ENCODE measurements at regions not wholly inside any gene's neighbourhood (a gene's known extent, or its start where the extent isn't known, plus 50 kb on each side); places are given as distances from the start of the nearest gene placed in this dataset.

DNA sequence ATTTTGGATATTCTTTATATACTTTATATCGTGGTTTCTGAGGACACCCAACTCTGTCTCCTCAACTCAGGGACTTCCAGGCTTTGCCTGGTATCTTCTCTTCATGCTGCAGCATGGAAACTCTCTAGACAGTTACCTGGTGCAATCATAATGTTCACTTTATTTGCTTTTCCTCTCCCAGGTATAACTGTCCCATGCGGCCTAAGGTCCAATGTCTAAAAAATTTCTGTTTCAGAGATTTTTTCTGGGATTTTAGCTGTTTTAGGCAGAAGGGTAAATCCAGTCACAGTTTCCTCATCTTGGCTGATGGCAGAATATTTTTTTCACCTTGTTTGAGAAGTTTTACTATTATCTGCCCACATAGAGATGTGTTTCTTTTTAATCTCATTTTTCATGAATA is 139.9 kb upstream of the KCNMB2 start:
- DNase-seq: no peak

DNA sequence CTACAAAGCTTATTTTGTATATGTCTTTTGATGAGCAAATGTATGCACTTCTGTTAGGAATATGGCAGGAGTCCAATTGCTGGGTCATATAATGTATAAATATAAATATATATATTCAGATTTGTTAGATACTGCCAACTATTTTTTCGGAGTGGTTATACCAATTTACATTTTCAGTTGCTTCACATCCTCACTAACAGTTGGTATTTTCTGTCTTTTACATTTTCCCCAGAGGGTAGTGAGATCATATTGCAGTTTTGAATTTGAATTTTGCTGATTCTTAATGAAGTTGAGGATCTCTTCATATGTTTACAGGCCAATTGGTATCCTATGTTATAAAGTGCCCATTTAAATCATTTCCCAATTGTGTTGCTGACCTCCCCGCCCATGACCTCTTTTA is 139.0 kb upstream of the KCNMB2 start:
- DNase-seq: no peak

DNA sequence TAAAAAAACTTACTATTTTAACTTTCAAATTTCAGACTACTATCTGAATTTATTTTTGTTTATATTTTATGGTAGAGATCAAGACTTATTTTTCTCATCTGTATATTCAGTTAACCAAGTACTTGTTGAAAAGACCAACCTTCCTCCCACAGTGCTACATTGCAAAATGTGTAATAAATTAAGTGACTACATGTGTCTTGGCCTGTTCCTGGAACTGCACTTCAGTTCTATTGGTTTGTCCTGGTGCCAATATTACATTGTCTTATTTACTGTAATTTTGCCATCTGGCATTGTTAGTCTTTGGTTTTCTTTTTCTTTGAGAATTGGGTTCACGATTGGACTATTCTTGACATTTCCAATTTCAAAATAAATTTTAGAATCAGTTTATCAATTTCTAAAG is 138.4 kb upstream of the KCNMB2 start:
- DNase-seq: no peak

DNA sequence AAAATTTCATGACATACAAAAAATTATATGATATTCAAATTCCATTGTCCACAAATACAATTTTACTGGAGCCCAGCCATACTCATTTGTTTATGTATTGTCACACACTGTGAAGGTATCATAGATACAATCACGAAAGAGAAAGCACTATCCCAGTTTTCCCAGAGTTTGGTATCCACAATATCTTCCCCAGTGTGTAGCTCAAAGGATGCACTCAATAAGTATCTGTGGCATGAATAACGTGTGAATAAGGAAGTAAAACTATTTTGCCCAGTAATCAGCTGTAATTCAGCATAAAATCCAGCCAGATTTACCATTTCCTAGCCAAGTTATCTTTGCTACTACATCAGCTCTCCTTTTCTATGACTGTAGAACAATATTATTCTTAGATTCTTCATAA is 131.3 kb upstream of the KCNMB2 start:
- no peak for DNase-seq

DNA sequence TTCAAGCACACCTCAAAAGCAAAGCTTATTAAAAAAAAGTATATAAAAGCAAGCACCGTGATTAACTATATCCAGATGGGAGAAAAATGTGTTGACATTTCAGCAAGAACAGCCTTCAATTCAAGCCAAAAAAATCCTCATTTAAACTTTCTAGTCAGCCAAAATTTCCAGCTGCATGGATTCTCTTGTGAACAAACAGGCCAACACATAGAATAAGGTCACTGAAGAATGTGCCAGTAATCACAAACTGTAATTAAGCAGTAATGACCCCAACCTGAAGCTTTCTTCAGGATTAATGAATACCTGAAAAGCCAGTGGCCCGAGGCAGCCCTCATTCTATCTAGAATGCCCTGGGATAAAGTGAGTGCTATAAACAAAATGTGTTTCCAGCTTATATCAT is 130.7 kb upstream of the KCNMB2 start:
- no peak for DNase-seq

DNA sequence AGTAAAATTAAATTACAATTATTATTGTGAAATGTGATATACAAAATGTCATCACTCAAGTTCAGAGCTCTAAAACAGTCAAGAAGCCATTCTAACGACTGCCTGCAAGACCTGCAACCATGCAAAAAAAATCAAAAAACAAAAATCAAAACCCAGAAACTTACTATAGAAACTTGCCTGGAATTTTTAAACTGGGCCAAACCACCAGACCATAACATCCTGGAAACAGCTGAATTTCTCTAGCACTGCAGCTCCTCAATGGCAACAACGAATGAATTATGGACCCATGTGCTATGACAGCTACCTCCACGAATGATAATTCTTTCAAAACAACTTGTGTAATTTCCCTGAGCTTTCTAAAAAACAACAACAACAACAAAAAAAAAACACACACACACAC is 130.0 kb upstream of the KCNMB2 start:
- DNase-seq: no peak

DNA sequence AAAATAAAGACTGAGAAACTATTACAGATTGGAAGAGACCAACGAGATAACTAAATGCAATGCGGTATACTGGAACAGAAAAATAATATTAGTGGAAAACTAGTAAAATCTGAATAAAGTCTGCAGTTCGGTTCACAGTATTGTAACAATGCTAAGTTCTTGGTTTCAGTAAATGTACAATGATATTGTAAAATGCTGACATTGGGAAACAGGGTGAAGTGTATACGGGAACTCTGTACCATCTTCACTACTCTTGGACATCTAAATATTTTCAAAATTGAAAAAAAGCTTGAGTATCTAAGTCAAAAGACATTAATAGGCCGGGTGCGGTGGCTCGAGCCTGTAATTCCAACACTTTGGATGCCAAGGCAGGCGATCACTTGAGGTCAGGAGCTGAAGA is 120.9 kb upstream of the KCNMB2 start:
- DNase-seq: no peak

DNA sequence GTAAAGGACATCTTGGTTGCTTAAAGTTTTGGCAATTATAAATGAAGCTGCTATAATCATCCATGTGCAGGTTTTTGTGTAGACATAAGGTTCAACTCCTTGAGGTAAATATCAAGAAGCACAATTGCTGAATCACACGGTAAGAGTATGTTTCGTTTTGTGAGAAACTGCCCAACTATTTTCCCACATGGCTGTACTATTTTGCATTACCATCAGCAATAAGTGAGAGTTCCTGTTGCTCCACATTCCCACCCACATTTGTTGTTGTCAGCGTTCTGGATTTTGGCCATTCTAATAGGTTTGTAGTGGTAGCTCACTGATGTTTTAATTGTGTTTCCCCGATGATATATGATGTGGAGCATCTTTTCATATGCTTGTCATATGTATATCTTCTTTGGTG is 118.5 kb upstream of the KCNMB2 start:
- no peak for DNase-seq

DNA sequence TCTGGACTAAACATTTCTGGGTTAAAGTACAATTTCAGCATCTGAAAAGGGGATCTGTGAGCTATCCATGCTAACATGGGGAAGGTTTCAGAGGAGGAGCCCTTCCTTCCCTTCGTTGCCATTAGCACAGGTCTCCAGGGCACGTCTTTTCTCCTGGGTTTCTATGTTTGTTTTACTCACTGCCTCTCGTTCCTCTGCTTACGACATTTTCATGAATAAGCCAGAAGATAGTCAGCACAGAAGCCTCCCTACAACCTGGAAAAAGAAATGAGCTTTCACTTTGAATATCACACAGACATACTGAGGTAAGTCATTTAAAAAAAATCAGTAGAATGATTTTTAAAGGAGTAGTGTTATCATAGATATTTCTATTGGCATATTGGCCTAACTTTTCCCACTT is 117.2 kb upstream of the KCNMB2 start:
- peak; percentile 39 for DNase-seq

DNA sequence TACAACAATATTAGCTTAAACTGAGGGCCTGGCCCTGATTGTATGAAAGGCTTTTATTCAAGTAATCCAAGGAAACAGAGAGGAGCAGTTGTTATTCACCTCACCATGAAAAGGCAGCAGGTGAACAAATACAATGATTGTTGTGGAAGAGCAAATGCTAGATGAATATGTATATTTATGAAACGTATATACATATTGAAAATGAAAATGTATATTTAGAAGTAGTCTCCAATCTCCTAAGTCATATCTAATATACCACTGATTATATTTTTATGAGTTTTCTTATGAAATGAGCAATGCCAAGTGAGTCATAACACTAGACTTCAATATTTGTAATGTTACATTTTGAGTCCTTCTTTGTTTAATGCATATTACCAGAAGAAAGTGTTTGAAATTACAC is 116.2 kb upstream of the KCNMB2 start:
- DNase-seq: peak; percentile 68

DNA sequence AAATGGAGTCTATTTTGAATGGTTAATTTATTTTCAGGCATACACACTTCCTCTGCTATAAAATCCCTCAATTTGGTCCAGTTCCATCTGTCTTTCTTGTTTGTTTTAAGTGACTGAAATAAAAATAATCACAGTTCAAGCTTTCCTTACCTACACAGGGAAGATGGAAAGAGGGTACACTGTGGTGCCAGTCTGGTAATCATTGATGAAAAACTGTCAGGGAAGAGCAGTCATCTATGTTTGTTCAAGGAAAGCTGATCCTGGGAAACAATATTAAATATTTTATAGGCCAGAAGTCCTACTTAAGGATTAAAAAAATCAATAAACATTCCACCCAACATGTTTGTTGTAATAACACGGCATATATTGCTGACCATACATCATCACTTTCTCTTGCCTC is 115.2 kb upstream of the KCNMB2 start:
- DNase-seq: peak; percentile 42

DNA sequence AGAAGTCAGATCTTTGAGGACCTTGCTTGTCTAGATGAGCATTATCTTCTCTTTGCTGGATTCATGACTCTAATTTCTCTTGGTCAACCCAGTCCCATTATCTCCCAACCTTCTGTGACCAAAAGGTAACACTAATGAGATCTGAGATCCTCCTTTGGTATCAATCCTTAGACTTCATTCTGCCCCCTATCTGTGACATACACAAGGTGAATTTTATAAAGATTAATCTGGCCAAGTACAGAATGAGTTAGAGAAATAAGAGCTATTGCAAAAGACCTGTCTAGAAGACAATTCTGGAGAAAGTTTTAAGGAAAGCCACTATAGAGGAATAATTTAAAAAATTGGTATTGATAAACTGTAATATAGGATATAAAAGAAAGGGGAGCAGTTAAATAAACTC is 113.8 kb upstream of the KCNMB2 start:
- no peak for DNase-seq

DNA sequence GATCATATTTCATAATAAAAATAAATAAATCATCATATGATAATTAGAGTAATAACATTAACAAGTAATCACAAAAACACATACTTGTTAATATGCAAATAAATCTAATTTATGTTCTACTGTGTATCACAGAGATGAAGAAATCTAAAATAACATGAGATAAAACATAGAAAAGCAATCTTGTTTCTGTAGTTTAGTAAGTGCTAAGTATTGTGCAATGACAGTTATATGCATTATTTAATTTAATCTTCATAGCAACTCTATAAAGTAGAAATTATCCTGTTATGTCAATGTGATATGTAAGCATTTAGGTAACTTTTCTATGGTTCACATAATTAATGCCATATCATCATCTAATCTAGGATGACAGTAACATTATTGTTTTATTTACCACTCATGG is 108.2 kb upstream of the KCNMB2 start:
- no peak for DNase-seq

DNA sequence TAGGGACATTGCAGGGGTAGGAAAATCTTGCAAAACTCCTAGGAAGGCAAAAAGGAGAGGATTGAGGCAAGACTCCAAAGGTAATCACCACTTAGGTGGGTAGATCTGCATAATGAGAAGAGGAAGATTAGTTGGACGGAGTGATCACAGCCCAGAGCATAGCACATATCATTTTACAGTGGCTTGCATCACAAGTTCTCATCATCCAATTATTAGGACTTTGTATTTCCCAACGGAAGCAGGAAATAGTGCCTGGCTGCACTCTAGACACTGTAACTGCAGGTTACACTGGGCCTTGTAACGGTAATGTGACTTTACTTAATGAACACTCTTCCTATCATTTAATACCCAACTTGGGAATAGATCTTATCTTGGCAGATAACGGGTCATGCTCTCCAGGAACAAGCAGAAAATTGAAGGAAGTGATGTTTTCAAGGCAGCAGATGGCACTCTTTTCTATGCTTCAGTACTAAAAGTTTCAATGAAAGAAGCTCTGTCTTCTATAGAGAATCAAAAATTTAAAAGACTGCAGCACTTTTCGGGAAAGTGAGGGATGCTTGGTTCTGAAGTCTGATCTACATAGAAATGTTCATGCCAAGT is 101.9 kb upstream of the KCNMB2 start:
- no peak for DNase-seq

DNA sequence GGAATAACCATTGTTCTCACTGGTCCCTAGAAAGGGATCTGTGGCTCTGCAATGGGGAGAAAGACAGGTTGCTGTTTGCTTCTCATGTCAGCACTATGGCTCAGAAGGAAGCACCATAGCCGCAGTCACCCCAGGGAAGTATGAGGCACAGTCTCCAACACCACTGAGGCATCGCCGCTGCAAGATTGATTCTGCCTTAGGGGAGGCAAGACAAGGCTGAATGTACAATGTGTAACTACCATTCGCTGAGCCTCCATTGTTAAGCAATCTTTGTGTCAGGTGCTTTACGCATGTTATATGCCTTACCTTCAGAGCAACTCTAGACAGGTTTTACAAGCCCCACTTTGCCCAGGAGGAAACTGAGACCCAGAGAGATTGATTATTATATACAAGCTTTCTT is 100.7 kb upstream of the KCNMB2 start:
- no peak for DNase-seq

DNA sequence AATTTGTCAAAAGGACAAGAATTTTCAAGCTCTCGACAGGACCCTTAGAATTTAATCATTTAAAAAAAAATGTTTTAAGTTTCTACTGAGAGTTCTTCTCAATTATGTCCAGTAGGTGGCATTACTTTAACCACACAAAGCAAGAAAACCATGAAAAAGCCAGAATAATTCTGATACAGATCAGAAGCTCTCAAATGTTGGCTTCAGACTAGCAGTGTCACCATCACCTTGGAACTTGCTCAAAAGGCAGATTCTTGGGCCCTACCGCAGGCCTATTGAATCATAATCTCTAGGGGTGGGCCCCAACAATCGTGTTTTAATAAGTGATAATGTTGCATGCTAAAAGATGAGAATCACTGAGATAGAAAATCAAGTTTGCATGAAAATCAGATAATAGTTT is 99.5 kb upstream of the KCNMB2 start:
- no peak for DNase-seq

DNA sequence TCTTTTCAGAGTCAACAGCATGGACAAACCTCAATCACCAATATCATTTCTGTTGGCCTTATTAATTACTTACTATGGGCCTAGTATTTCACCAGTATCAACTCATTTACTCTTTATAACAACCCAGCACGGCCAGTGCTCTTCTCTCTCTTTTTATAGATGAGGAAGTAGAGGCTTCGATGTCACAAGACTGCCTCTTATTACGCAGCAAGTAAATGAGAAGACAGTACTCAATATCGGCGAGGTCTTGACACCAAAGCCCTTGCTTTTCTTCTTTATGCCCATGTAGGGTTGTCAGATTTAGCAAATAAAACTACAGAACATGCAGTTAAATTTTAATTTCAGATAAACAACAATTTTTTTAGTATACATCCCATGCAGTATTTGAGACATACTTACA is 99.0 kb upstream of the KCNMB2 start:
- DNase-seq: no peak

DNA sequence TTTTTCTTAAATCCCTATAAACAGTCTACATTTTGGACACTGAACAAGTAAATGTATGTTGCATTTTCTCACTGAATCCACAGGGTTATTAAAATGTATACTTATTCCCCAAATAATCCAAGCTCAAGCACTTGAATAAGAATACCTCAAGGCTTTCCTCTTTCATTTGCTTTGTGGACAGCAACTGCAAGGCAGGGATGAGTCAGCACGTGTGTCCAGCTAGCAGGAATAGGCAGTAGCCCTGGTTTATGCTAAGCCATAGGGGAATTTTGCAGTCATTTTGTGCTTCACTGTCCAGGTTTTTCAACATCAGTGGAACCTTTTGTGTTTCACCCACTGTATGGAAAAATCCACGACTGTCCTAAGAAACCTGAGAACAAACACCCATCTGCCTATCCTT is 96.7 kb upstream of the KCNMB2 start:
- peak; percentile 14 for DNase-seq

DNA sequence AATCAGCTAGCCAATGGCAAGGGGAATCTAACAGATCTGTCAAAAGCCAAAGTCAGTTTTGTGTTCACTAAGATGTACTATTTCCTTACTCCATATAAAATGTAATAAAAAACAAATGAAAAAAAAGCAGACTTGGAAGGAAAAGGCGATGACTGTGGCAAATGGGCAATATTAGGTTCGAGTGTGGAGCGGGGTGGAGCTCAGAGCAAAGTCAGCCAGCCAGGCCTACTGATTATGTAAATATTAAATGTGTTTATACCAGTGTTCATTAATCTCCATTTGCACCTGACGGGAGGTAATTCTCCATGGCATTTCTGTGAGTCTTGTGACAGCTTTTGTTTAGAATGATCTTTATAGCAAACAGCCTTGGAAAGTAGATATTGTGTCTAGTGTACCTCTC is 96.2 kb upstream of the KCNMB2 start:
- no peak for DNase-seq

DNA sequence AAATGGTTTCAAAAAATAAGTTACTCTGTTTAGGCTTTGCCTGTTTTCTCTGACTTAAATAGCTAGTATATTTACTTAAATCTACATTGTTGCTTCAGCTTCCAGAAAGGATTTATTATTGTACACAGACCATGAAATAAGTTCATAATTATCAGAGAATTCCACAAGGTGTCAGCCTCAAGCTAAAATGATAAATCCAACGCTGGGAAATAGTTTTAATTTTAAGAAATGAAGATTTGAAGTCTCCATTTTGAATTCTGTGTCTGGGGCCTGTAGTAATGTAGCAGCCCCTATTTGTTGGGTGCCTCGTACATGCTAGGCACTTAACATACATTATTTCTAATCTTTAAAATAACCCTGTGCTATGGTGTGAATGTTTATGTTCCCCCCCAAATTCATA is 92.6 kb upstream of the KCNMB2 start:
- DNase-seq: no peak

DNA sequence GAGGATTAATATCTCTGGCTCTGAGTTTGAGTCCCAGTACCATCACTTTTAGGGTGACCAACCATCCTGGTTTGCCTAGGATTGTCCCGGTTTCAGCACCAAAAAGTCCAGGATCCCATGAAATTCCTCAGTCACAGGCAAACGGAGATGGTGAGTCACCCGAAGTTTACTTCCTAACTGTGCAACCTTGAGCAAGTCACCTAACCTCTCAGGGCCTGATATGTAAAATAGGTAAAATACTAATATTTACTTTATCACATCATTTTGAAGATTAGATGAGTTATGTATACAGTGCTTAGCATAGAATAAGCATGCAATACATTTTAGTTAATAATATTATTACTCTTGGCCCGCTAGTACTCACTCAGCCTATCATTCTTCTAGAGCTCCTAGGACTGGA is 91.1 kb upstream of the KCNMB2 start:
- no peak for DNase-seq

DNA sequence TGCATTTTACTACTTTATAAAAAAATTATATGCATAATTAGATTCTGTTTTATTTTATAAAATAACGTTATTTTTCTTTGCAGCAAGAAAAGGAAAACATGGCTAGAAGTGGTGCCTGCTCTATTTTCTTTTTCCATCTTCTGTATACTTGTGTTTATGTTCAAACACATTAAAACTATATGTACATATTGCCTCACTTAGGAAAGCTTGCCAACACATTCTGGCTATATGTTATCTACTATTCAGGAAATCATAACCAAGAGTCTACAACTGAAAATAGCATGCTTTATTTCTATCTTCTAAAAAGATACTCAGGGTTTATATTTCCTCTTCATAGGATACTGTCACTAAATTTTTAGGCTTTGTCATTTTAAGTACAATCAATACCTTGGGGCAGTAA is 90.2 kb upstream of the KCNMB2 start:
- DNase-seq: peak; percentile 17

DNA sequence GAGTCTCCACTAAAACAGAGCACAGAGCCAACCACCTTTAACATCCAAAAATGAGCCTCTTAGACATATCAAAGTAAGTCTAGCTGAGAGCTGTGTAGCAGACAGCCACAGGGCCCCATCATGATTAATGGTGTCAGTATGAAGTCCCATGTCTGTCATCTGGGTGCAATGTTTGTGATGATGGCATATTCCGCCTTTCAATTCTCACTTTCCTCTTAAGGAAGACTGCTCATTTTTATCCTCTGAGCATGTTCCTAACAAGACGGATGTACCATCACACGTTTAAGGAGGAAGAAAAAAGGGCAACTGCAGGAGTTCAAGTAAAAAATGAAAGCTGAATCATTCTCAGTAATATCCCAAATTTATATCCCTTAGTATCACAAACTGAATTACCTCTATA is 85.8 kb upstream of the KCNMB2 start:
- DNase-seq: no peak

DNA sequence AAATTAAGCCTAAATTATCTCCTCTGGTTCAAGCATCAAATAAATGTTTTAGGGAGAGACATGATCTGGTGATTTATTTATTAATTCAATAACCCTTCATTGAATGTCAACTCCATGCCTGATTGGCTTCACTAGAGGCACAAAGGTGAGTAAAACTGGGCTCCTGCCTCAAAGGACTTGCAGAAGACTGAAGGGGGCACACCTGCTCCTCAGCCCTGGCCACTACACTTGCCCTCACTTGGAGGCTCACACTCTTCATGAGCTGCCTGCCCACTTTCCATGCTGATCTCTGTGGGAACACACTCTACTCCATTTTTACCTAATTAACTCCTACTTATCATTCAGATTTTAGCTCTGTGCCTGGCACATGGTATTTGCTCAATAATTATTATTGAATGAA is 84.4 kb upstream of the KCNMB2 start:
- no peak for DNase-seq

DNA sequence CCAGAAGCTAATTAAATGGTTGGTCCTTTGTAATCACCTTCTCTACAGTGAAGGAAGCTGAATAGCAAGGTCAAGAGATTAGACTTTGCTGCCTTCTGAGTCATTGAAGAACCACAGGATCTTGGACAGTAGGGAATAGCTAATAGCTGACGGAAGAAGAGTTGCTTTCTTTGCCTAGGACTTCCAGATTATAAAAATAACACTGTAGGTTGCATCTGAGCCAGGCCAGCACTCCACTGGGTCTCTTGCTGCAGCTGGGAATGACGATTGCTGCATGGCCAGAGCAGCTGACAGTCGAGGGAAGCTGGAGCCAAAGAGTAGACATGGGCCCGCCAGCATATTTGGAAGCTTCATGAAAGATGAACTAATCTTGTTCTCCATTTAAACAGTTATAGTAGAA is 81.5 kb upstream of the KCNMB2 start:
- no peak for DNase-seq

DNA sequence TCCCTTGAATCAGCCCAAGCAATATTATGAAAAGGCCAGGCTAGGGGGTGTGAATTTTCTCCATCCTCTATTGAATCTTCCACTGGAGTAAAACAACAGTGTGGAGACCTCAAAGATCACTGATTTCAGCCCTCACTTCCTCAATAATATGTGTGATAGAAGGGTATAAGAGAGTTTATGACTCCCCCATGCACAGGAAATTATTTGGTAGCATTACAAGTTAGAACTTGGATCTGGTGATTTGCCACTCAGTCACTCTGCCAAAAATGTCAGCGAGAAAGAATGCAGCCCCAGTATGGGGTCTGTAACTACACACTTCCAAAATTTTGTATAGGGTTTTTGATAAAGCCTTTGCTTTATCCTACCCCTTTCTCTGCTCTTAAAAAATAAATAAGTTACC is 81.0 kb upstream of the KCNMB2 start:
- no peak for DNase-seq

Data from DMS153 (cell line).